ENCODE measurements at regions not wholly inside any gene's neighbourhood (a gene's known extent, or its start where the extent isn't known, plus 50 kb on each side); places are given as distances from the start of the nearest gene placed in this dataset.

GRCh38 chr4:17182888-17183287 lies 284.4 kb upstream of the LDB2 start:
- no peak for TF ChIP-seq YY1 (IDR thresholded peaks at IDR 0.05; ENCODE audit: insufficient read depth, insufficient read length)
- TF ChIP-seq ZNF274 (IDR thresholded peaks at IDR 0.05; ENCODE audit: low read depth, low read length): no peak
